Amniotic stem cell (primary cell): ENCODE measurements at regions not wholly inside any gene's neighbourhood (a gene's known extent, or its start where the extent isn't known, plus 50 kb on each side); places are given as distances from the start of the nearest gene placed in this dataset.

Experiments used
- DNase-seq: peaks from one replicate; lab custom pipeline; 2025; lab: John Stamatoyannopoulos, UW

GRCh38 chr13:40252241-40252640 lies 414.2 kb downstream of the FOXO1 start:
- no peak for DNase-seq

- no peak for DNase-seq
Measured at GRCh38 chr13:40252676-40253075, 413.8 kb downstream of the FOXO1 start.

- DNase-seq, result no peak
Measured at GRCh38 chr13:40254394-40254793, 412.0 kb downstream of the FOXO1 start.

GRCh38 chr13:40255551-40255950 lies 410.9 kb downstream of the FOXO1 start:
- DNase-seq, result no peak

- DNase-seq, result no peak
Measured at GRCh38 chr13:40259899-40260298, 406.5 kb downstream of the FOXO1 start.

GRCh38 chr13:40261336-40261735 lies 405.1 kb downstream of the FOXO1 start:
- DNase-seq, result no peak

GRCh38 chr13:40261947-40262346 lies 404.5 kb downstream of the FOXO1 start:
- no peak for DNase-seq

GRCh38 chr13:40269086-40269485 lies 397.4 kb downstream of the FOXO1 start:
- no peak for DNase-seq

GRCh38 chr13:40270726-40271125 lies 395.7 kb downstream of the FOXO1 start:
- DNase-seq, result no peak

- no peak for DNase-seq
Measured at GRCh38 chr13:40271271-40271885, 395.1 kb downstream of the FOXO1 start.

GRCh38 chr13:40271931-40272775 lies 394.3 kb downstream of the FOXO1 start:
- no peak for DNase-seq

GRCh38 chr13:40272776-40273139 lies 393.7 kb downstream of the FOXO1 start:
- DNase-seq, result no peak

GRCh38 chr13:40273253-40274025 lies 393.0 kb downstream of the FOXO1 start:
- DNase-seq, result no peak

GRCh38 chr13:40274103-40274502 lies 392.3 kb downstream of the FOXO1 start:
- DNase-seq, result no peak

- DNase-seq, result no peak
Measured at GRCh38 chr13:40275155-40275554, 391.3 kb downstream of the FOXO1 start.

- no peak for DNase-seq
Measured at GRCh38 chr13:40275636-40276035, 390.8 kb downstream of the FOXO1 start.

GRCh38 chr13:40283666-40284065 lies 382.8 kb downstream of the FOXO1 start:
- no peak for DNase-seq

- DNase-seq, result no peak
Measured at GRCh38 chr13:40285634-40286033, 380.8 kb downstream of the FOXO1 start.

GRCh38 chr13:40287428-40287827 lies 379.0 kb downstream of the FOXO1 start:
- DNase-seq, result no peak

GRCh38 chr13:40288259-40288658 lies 378.2 kb downstream of the FOXO1 start:
- DNase-seq, result no peak

GRCh38 chr13:40290758-40291157 lies 375.7 kb downstream of the FOXO1 start:
- no peak for DNase-seq

- no peak for DNase-seq
Measured at GRCh38 chr13:40292108-40292507, 374.3 kb downstream of the FOXO1 start.

GRCh38 chr13:40292536-40292935 lies 373.9 kb downstream of the FOXO1 start:
- DNase-seq, result no peak
